ENCODE measurements at regions not wholly inside any gene's neighbourhood (a gene's known extent, or its start where the extent isn't known, plus 50 kb on each side); places are given as distances from the start of the nearest gene placed in this dataset.

- H3K27me3 Mint-ChIP-seq (ENCODE audit: unreplicated experiment): peaks cover 88% of the 10 kb centered on the region
- no peak overlapping the region for H3K27ac Mint-ChIP-seq (ENCODE audit: unreplicated experiment)
- no peaks in the 10 kb centered on the region for H3K9me3 Mint-ChIP-seq (ENCODE audit: low read depth, unreplicated experiment)
- DNase-seq: peak; percentile 39
- no TSS peak for BruUV-seq (replicated peaks)
- CTCF ChIA-PET: interaction anchor here (1.7 kb wide), 1 partner anchor 18 kb away, joined by 4 read pairs; no protein-coding TSS in a partner anchor
- H3K36me3 Mint-ChIP-seq (ENCODE audit: insufficient read depth, unreplicated experiment): no peaks in the 10 kb centered on the region
- intact Hi-C loops (cut with micrococcal nuclease; ENCODE audit: unreplicated experiment): no loop called here
- H3K4me1 Mint-ChIP-seq (ENCODE audit: low read depth, unreplicated experiment): no peaks in the 10 kb centered on the region
- H3K4me3 Mint-ChIP-seq (ENCODE audit: low read depth, unreplicated experiment): no peak overlapping the region
- TF ChIP-seq, protein P1, sequence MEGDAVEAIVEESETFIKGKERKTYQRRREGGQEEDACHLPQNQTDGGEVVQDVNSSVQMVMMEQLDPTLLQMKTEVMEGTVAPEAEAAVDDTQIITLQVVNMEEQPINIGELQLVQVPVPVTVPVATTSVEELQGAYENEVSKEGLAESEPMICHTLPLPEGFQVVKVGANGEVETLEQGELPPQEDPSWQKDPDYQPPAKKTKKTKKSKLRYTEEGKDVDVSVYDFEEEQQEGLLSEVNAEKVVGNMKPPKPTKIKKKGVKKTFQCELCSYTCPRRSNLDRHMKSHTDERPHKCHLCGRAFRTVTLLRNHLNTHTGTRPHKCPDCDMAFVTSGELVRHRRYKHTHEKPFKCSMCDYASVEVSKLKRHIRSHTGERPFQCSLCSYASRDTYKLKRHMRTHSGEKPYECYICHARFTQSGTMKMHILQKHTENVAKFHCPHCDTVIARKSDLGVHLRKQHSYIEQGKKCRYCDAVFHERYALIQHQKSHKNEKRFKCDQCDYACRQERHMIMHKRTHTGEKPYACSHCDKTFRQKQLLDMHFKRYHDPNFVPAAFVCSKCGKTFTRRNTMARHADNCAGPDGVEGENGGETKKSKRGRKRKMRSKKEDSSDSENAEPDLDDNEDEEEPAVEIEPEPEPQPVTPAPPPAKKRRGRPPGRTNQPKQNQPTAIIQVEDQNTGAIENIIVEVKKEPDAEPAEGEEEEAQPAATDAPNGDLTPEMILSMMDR (IDR thresholded peaks at IDR 0.05; ENCODE audit: unreplicated experiment): no peak
These were observed 78.6 kb upstream of the ZNF469 start for GRCh38 chr16:88303890-88304819.

GRCh38 chr16:88305176-88305575 lies 77.6 kb upstream of the ZNF469 start:
- Mint-ChIP-seq H3K36me3 (ENCODE audit: insufficient read depth, unreplicated experiment) (no peaks in the 10 kb centered on the region), H3K27ac (ENCODE audit: unreplicated experiment) (no peak overlapping the region), H3K9me3 (ENCODE audit: low read depth, unreplicated experiment) (no peaks in the 10 kb centered on the region), H3K4me1 (ENCODE audit: low read depth, unreplicated experiment) (no peaks in the 10 kb centered on the region), H3K27me3 (ENCODE audit: unreplicated experiment) (peaks cover 78% of the 10 kb centered on the region), H3K4me3 (ENCODE audit: low read depth, unreplicated experiment) (no peak overlapping the region)
- intact Hi-C loops (cut with micrococcal nuclease; ENCODE audit: unreplicated experiment): no loop called here
- TF ChIP-seq, protein P1 (IDR thresholded peaks at IDR 0.05; ENCODE audit: unreplicated experiment): no peak
- no TSS peak for BruUV-seq (replicated peaks)
- CTCF ChIA-PET: interaction anchor here (1.7 kb wide), 1 partner anchor 17 kb away, joined by 4 read pairs; no protein-coding TSS in a partner anchor
- DNase-seq: no peak

GRCh38 chr16:88306411-88306810 lies 76.3 kb upstream of the ZNF469 start:
- CTCF ChIA-PET: no interaction called here
- DNase-seq: no peak
- H3K9me3 Mint-ChIP-seq (ENCODE audit: low read depth, unreplicated experiment): no peaks in the 10 kb centered on the region
- BruUV-seq (replicated peaks): no TSS peak
- TF ChIP-seq, protein P1 (IDR thresholded peaks at IDR 0.05; ENCODE audit: unreplicated experiment): no peak
- H3K36me3 Mint-ChIP-seq (ENCODE audit: insufficient read depth, unreplicated experiment): no peaks in the 10 kb centered on the region
- intact Hi-C loops (cut with micrococcal nuclease; ENCODE audit: unreplicated experiment): no loop called here
- no peak overlapping the region for H3K4me3 Mint-ChIP-seq (ENCODE audit: low read depth, unreplicated experiment)
- no peak overlapping the region for H3K27ac Mint-ChIP-seq (ENCODE audit: unreplicated experiment)
- peaks cover 65% of the 10 kb centered on the region for H3K27me3 Mint-ChIP-seq (ENCODE audit: unreplicated experiment)
- H3K4me1 Mint-ChIP-seq (ENCODE audit: low read depth, unreplicated experiment): no peaks in the 10 kb centered on the region

DNA sequence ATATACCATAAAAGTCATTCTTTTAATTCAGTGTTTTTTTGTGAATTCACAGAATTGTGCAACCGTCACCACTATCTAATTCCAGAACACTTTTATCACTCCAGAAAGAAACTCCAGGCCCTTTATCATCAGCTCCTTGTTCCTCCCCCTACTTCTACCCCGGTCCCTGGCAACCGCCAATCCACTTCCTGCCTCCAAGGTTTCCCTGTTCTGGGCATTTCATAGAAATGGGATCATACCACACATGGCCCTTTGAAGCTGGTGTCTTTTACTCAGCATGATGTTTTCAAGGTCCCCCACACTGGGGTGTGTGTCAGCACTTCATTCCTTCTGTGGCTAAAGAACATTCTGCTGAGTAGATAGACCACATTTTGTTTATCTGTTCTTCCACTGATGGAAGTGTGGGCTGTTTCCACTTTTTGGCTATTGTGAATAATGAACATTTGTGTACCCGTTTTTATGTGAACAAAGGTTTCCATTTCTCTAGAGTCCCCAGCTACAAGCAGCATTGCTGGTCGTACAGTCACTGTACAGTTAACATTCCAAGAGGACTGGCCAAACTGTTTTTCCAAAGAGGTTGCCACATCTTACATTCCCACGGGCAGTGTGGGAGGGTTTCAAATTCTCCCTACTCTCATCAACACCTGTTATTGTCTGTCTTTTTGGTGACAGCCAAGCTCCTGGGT lies 75.8 kb upstream of the ZNF469 start:
- no peaks in the 10 kb centered on the region for H3K4me1 Mint-ChIP-seq (ENCODE audit: low read depth, unreplicated experiment)
- peaks cover 63% of the 10 kb centered on the region for H3K27me3 Mint-ChIP-seq (ENCODE audit: unreplicated experiment)
- TF ChIP-seq, protein P1 (IDR thresholded peaks at IDR 0.05; ENCODE audit: unreplicated experiment): no peak
- BruUV-seq (replicated peaks): no TSS peak
- no peaks in the 10 kb centered on the region for H3K36me3 Mint-ChIP-seq (ENCODE audit: insufficient read depth, unreplicated experiment)
- H3K27ac Mint-ChIP-seq (ENCODE audit: unreplicated experiment): no peak overlapping the region
- H3K4me3 Mint-ChIP-seq (ENCODE audit: low read depth, unreplicated experiment): no peak overlapping the region
- peaks cover 2% of the 10 kb centered on the region for H3K9me3 Mint-ChIP-seq (ENCODE audit: low read depth, unreplicated experiment)
- no peak for DNase-seq
- CTCF ChIA-PET: no interaction called here
- intact Hi-C loops (cut with micrococcal nuclease; ENCODE audit: unreplicated experiment): no loop called here
